ENCODE measurements at regions not wholly inside any gene's neighbourhood (a gene's known extent, or its start where the extent isn't known, plus 50 kb on each side); places are given as distances from the start of the nearest gene placed in this dataset.
A peak's percentile ranks its signal among the peaks of the same experiment; 100 is the strongest.

DNA sequence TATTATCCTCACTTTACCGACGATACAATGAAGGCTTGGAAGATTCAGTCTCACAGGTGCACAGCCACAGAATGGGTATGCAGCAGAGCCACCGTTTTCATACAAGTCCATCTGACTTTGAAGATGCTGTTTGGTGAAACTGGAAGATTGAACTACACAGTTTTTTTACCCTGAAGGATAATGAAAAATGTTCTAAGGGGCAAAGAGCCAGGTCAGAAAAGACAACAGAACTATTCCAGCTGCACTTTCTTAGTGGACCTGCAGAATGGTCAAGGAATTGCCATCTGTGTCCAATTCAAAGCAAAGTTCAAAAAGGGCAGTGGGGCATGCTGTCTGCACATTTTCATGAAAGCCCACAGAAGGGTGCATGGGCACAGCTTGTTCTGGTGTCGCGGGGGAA is 127.6 kb upstream of the PDZRN3 start:
- H3K36me3 ChIP-seq (ENCODE audit: insufficient read depth, low read length), result no peaks in the 10 kb centered on the region
- H3K27ac ChIP-seq (ENCODE audit: low read depth, low read length), result no peak overlapping the region
- no peak overlapping the region for H3K4me3 ChIP-seq (ENCODE audit: insufficient read depth, low read length)
- no peaks in the 10 kb centered on the region for H3K4me1 ChIP-seq (ENCODE audit: insufficient read depth, low read length)
- H3K27me3 ChIP-seq (ENCODE audit: insufficient read depth, low read length), result no peaks in the 10 kb centered on the region
- H4K20me1 ChIP-seq (ENCODE audit: insufficient read depth, low read length), result no peaks in the 10 kb centered on the region
- no peak for TF ChIP-seq CTCF (IDR thresholded peaks at IDR 0.05; ENCODE audit: extremely low read depth, low read depth, low read length)
- no peaks in the 10 kb centered on the region for H3K79me2 ChIP-seq (ENCODE audit: insufficient read depth, low read length)
- no peak for DNase-seq (ENCODE audit: insufficient read length, low spot score, missing footprints)
- H3K9me3 ChIP-seq (ENCODE audit: low read depth, low read length), result no peaks in the 10 kb centered on the region
- H3K4me2 ChIP-seq (ENCODE audit: insufficient read depth, low read length), result no peak overlapping the region
- H2AFZ ChIP-seq (ENCODE audit: low read length), result no peak overlapping the region

- no peak for TF ChIP-seq CTCF (IDR thresholded peaks at IDR 0.05; ENCODE audit: extremely low read depth, low read depth, low read length)
- H3K79me2 ChIP-seq (ENCODE audit: insufficient read depth, low read length), result no peaks in the 10 kb centered on the region
Measured at GRCh38 chr3:73746623-73747022, 121.9 kb upstream of the PDZRN3 start.

GRCh38 chr3:73745526-73746191 is 120.9 kb upstream of the PDZRN3 start:
- no peak overlapping the region for H3K27ac ChIP-seq (ENCODE audit: low read depth, low read length)
- no peak overlapping the region for H3K4me3 ChIP-seq (ENCODE audit: insufficient read depth, low read length)
- no peaks in the 10 kb centered on the region for H3K4me1 ChIP-seq (ENCODE audit: insufficient read depth, low read length)
- no peak overlapping the region for H3K4me2 ChIP-seq (ENCODE audit: insufficient read depth, low read length)
- no peak for DNase-seq (ENCODE audit: insufficient read length, low spot score, missing footprints)
- H3K9me3 ChIP-seq (ENCODE audit: low read depth, low read length), result no peaks in the 10 kb centered on the region
- no peak overlapping the region for H2AFZ ChIP-seq (ENCODE audit: low read length)
- H3K36me3 ChIP-seq (ENCODE audit: insufficient read depth, low read length), result no peaks in the 10 kb centered on the region
- H4K20me1 ChIP-seq (ENCODE audit: insufficient read depth, low read length), result no peaks in the 10 kb centered on the region
- no peaks in the 10 kb centered on the region for H3K79me2 ChIP-seq (ENCODE audit: insufficient read depth, low read length)
- TF ChIP-seq CTCF (IDR thresholded peaks at IDR 0.05; ENCODE audit: extremely low read depth, low read depth, low read length), result no peak
- H3K27me3 ChIP-seq (ENCODE audit: insufficient read depth, low read length), result no peaks in the 10 kb centered on the region

More at GRCh38 chr3:73746623-73747022, 121.9 kb upstream of the PDZRN3 start:
- no peak overlapping the region for H2AFZ ChIP-seq (ENCODE audit: low read length)
- no peaks in the 10 kb centered on the region for H3K9me3 ChIP-seq (ENCODE audit: low read depth, low read length)
- H3K36me3 ChIP-seq (ENCODE audit: insufficient read depth, low read length), result no peaks in the 10 kb centered on the region
- H3K4me3 ChIP-seq (ENCODE audit: insufficient read depth, low read length), result no peak overlapping the region
- no peak for DNase-seq (ENCODE audit: insufficient read length, low spot score, missing footprints)
- H4K20me1 ChIP-seq (ENCODE audit: insufficient read depth, low read length), result no peaks in the 10 kb centered on the region
- no peaks in the 10 kb centered on the region for H3K4me1 ChIP-seq (ENCODE audit: insufficient read depth, low read length)
- H3K4me2 ChIP-seq (ENCODE audit: insufficient read depth, low read length), result no peak overlapping the region
- no peak overlapping the region for H3K27ac ChIP-seq (ENCODE audit: low read depth, low read length)
- no peaks in the 10 kb centered on the region for H3K27me3 ChIP-seq (ENCODE audit: insufficient read depth, low read length)

- Histone ChIP-seq H3K4me2 (ENCODE audit: insufficient read depth, low read length) (peak overlapping the region; percentile 14), H3K27ac (ENCODE audit: low read depth, low read length) (no peak overlapping the region), H3K27me3 (ENCODE audit: insufficient read depth, low read length) (no peaks in the 10 kb centered on the region), H3K4me1 (ENCODE audit: insufficient read depth, low read length) (no peaks in the 10 kb centered on the region), H3K9me3 (ENCODE audit: low read depth, low read length) (no peaks in the 10 kb centered on the region), H3K79me2 (ENCODE audit: insufficient read depth, low read length) (no peaks in the 10 kb centered on the region), H3K36me3 (ENCODE audit: insufficient read depth, low read length) (no peaks in the 10 kb centered on the region), H3K4me3 (ENCODE audit: insufficient read depth, low read length) (no peak overlapping the region), H2AFZ (ENCODE audit: low read length) (peak overlapping the region; percentile 48), H4K20me1 (ENCODE audit: insufficient read depth, low read length) (no peaks in the 10 kb centered on the region)
- no peak for DNase-seq (ENCODE audit: insufficient read length, low spot score, missing footprints)
- no peak for TF ChIP-seq CTCF (IDR thresholded peaks at IDR 0.05; ENCODE audit: extremely low read depth, low read depth, low read length)
Measured at GRCh38 chr3:73743551-73743950, 118.8 kb upstream of the PDZRN3 start.

Data from osteoblast (primary cell).